Right lobe of liver (tissue), 4 donors: ENCODE measurements at regions not wholly inside any gene's neighbourhood (a gene's known extent, or its start where the extent isn't known, plus 50 kb on each side); places are given as distances from the start of the nearest gene placed in this dataset.

Experiments used
- CTCF ChIP-seq, 4 donors: fragments of 200-600 bp in 3 of 4; fragments of 450-650 bp in 1 of 4; IDR thresholded peaks; one replicate each; pipeline versions ENCODE4 v1.5.1 to v1.8.0; 2016 to 2022; ENCODE audit warnings: antibody characterized with exemption in 4 of 4, mild to moderate bottlenecking in 2 of 4
- POLR2A ChIP-seq: fragments of 450-650 bp; IDR thresholded peaks from one replicate; pipeline ENCODE4 v1.6.1; 2017; ENCODE audit warnings: antibody characterized with exemption, mild to moderate bottlenecking
- donor health status: DM: no; HTN: no; CAD: no.
- donor health status: DM: no; HTN: no; CAD: no.
- donor health status: DM: no; HTN: yes; CAD: no.

DNA sequence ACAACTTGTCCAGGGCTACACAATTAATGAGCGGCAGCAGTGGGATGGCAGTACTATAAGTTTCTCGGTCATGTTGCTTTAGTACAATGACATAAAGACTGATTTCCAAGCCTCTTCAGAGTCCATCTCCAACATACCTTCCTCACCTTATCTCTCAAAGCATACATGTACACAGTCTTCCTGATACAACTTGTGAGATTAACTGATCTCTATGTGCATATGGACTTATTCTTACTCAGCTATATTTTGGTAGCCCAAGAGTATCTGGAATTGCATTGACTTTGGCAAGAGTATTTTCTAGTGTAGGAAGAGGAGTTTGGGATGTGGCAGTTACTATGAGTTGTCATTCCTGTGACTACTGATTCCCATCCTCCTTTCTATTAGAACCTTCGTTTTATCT, 575.0 kb downstream of the EDEM1 start:
- no peak for TF ChIP-seq CTCF (IDR thresholded peaks at IDR 0.05)
- no peak for TF ChIP-seq POLR2A
